ENCODE measurements at regions not wholly inside any gene's neighbourhood (a gene's known extent, or its start where the extent isn't known, plus 50 kb on each side); places are given as distances from the start of the nearest gene placed in this dataset.

DNA sequence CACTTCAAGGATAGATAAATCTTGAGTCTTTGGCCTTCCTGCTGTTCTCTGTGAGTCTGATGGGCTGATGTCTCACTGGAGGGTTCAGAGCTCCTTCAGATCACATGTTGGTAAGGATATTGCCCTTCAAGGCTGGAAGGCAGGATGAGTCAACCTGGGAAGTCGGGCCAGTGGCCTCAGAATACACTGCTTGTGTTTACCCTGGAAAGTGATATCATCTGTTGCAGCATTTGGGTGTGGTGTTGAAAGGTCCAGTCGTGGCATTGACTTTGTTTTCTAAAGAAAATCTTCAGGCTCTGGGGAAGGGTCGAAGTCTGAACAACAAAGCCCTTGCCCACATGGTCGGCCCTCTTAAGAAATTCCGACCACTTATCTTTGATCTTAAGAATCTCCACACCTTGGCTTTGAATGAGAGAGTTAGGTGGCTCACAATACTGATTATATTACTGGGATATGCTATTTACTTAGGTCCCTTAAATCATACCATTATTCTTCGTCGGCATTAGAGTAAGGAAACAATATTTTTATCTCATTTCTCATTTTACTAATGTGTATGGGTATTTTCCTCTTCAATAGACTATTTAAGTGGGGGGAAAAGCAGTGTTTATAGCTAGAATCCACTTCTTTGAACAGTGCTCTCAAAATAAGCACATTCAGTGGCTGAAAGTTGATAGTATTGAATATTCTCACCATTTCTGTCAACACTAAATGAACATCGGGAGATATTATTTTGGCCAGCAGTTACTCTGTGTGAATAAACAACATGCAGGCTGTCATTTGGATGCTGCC lies 303.9 kb upstream of the RASGRP1 start:
- peaks cover 5% of the 10 kb centered on the region for H3K9me3 Mint-ChIP-seq (ENCODE audit: unreplicated experiment)
- H3K27ac Mint-ChIP-seq (ENCODE audit: unreplicated experiment): peak overlapping the region; percentile 48
- DNase-seq (ENCODE audit: extremely low spot score, unreplicated experiment): no peak
- H3K4me1 Mint-ChIP-seq (ENCODE audit: unreplicated experiment): peaks cover 53% of the 10 kb centered on the region
- no peak overlapping the region for H3K4me3 Mint-ChIP-seq (ENCODE audit: unreplicated experiment)
- H3K27me3 Mint-ChIP-seq (ENCODE audit: unreplicated experiment): no peaks in the 10 kb centered on the region
- TF ChIP-seq CTCF (IDR thresholded peaks at IDR 0.05): no peak
- H3K36me3 Mint-ChIP-seq (ENCODE audit: unreplicated experiment): no peaks in the 10 kb centered on the region

DNA sequence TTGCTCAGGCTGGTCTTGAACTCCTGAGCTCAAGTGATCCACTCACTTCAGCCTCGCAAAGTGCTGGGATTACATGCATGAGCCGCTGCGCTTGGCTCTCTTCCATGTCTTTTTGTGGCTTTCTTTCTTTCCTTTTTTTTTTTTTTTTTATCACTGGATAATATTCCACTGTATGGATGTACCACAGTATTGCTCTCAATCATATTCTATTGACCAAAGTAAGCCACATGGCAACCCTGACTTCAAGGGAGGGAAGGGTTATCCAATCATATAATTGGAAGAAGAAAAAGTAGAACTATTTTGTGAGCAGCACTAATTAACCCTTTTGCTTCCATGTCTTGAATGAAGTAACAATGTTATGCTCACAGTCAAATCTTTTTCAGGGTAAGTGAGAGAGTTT lies 307.0 kb upstream of the RASGRP1 start:
- no peak for DNase-seq (ENCODE audit: extremely low spot score, unreplicated experiment)
- Mint-ChIP-seq H3K4me3 (ENCODE audit: unreplicated experiment) (no peak overlapping the region), H3K4me1 (ENCODE audit: unreplicated experiment) (peaks cover 33% of the 10 kb centered on the region), H3K36me3 (ENCODE audit: unreplicated experiment) (no peaks in the 10 kb centered on the region), H3K27me3 (ENCODE audit: unreplicated experiment) (no peaks in the 10 kb centered on the region), H3K27ac (ENCODE audit: unreplicated experiment) (no peak overlapping the region), H3K9me3 (ENCODE audit: unreplicated experiment) (peaks cover 5% of the 10 kb centered on the region)
- TF ChIP-seq CTCF (IDR thresholded peaks at IDR 0.05): no peak

DNA sequence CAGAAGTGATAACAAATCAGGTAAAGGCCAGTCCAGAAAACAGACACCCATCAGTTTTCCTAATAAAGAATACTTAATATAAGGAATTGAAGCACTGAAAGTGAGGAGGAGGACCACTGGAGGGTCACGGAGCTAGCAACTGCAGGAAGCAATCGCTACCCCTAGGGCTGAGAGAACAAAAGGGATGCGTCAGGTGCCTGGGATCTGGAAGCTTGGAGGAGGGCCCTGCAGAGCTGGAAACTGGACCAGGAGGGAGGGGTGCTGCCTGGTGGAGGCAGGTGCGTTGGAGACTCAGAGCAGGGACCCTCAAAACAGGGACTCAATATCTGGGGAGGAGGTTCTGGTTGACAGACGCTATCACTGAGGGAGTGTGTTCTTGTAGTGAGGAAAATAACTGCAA lies 308.1 kb upstream of the RASGRP1 start:
- Mint-ChIP-seq H3K27me3 (ENCODE audit: unreplicated experiment) (no peaks in the 10 kb centered on the region), H3K4me3 (ENCODE audit: unreplicated experiment) (no peak overlapping the region), H3K4me1 (ENCODE audit: unreplicated experiment) (peaks cover 33% of the 10 kb centered on the region), H3K36me3 (ENCODE audit: unreplicated experiment) (no peaks in the 10 kb centered on the region), H3K27ac (ENCODE audit: unreplicated experiment) (no peak overlapping the region), H3K9me3 (ENCODE audit: unreplicated experiment) (peaks cover 5% of the 10 kb centered on the region)
- TF ChIP-seq CTCF (IDR thresholded peaks at IDR 0.05): no peak
- no peak for DNase-seq (ENCODE audit: extremely low spot score, unreplicated experiment)

GRCh38 chr15:38873158-38873557 lies 308.5 kb upstream of the RASGRP1 start:
- no peak overlapping the region for H3K4me3 Mint-ChIP-seq (ENCODE audit: unreplicated experiment)
- no peaks in the 10 kb centered on the region for H3K27me3 Mint-ChIP-seq (ENCODE audit: unreplicated experiment)
- peaks cover 34% of the 10 kb centered on the region for H3K4me1 Mint-ChIP-seq (ENCODE audit: unreplicated experiment)
- no peak for DNase-seq (ENCODE audit: extremely low spot score, unreplicated experiment)
- no peaks in the 10 kb centered on the region for H3K36me3 Mint-ChIP-seq (ENCODE audit: unreplicated experiment)
- peaks cover 5% of the 10 kb centered on the region for H3K9me3 Mint-ChIP-seq (ENCODE audit: unreplicated experiment)
- TF ChIP-seq CTCF (IDR thresholded peaks at IDR 0.05): no peak
- no peak overlapping the region for H3K27ac Mint-ChIP-seq (ENCODE audit: unreplicated experiment)

DNA sequence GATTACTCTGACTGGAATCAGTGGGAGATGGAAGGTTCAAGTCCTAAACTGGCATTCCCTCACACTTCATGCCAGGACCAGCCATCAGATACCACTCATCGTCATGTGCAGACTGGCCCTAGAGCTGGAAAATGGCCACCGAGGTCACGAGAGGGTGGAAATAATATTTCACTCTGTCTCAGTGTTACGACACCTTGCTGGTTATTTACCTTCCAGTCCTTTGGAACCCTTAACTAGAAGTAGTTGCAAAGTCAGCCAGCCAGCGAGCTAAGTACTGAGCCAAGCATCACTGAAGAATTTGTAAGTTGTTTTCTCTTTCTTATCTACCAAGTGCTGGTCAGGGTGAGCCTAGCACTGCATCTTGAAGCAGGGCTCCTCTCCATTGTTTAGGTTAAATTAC lies 309.9 kb upstream of the RASGRP1 start:
- Mint-ChIP-seq H3K27ac (ENCODE audit: unreplicated experiment) (no peak overlapping the region), H3K4me3 (ENCODE audit: unreplicated experiment) (no peak overlapping the region), H3K4me1 (ENCODE audit: unreplicated experiment) (peaks cover 35% of the 10 kb centered on the region), H3K27me3 (ENCODE audit: unreplicated experiment) (no peaks in the 10 kb centered on the region), H3K36me3 (ENCODE audit: unreplicated experiment) (no peaks in the 10 kb centered on the region), H3K9me3 (ENCODE audit: unreplicated experiment) (peaks cover 4% of the 10 kb centered on the region)
- no peak for DNase-seq (ENCODE audit: extremely low spot score, unreplicated experiment)
- TF ChIP-seq CTCF (IDR thresholded peaks at IDR 0.05): no peak

Data from osteocyte (in vitro differentiated cells).